Breast epithelium (tissue), 4 donors: ENCODE measurements at regions not wholly inside any gene's neighbourhood (a gene's known extent, or its start where the extent isn't known, plus 50 kb on each side); places are given as distances from the start of the nearest gene placed in this dataset.
"Not testable (repeated sequence)": the region's sequence is repeated elsewhere in the genome, so short reads cannot be mapped to it uniquely, and the experiment has no call there.

Experiments used
- DNase-seq, 2 donors: peaks; one replicate each; pipeline ENCODE4 v3.0.0-alpha.2; 2019; ENCODE audit warnings: low spot score in 2 of 2
- H3K27ac ChIP-seq, 2 donors: fragments of 200-600 bp; sonication (generic) in 1 of 2; one replicate each; pipeline ENCODE4 v1.5.1; 2016 to 2019; ENCODE audit warnings: mild to moderate bottlenecking in 1 of 2
- H3K27me3 ChIP-seq, 2 donors: fragments of 200-600 bp; sonication (generic) in 1 of 2; one replicate each; pipeline versions ENCODE4 v1.5.1 to v1.6.0; 2017 to 2019; ENCODE audit warnings: control low read depth in 1 of 2, mild to moderate bottlenecking in 1 of 2
- H3K36me3 ChIP-seq: fragments of 200-600 bp; one replicate; pipeline ENCODE4 v1.5.1; 2019
- H3K4me1 ChIP-seq, 2 donors: fragments of 200-600 bp; sonication (generic); one replicate each; pipeline ENCODE4 v1.5.1; 2016 to 2019; ENCODE audit warnings: control low read depth in 1 of 2
- H3K4me3 ChIP-seq, 3 donors: fragments of 200-600 bp; sonication (generic); 1 replicate in 2 of 3; 2 replicates in 1 of 3; pipeline ENCODE4 v1.5.1; 2016 to 2019; ENCODE audit warnings: mild to moderate bottlenecking in 3 of 3, moderate library complexity in 2 of 3
- H3K9me3 ChIP-seq, 2 donors: fragments of 200-600 bp; sonication (generic) in 1 of 2; one replicate each; pipeline ENCODE4 v1.5.1; 2016 to 2019; ENCODE audit warnings: control low read depth in 1 of 2
- POLR2A ChIP-seq: fragments of 450-650 bp; IDR thresholded peaks from one replicate; pipeline ENCODE4 v1.6.1; 2016; ENCODE audit warnings: antibody characterized with exemption, mild to moderate bottlenecking, moderate library complexity
- POLR2AphosphoS5 ChIP-seq, 3 donors: sonication (generic); formaldehyde crosslinking; IDR thresholded peaks; one replicate each; pipeline ENCODE4 v1.6.1; 2017; ENCODE audit warnings: antibody characterized with exemption in 3 of 3
- intact Hi-C: fragments of 100-400 bp; cut with DNase I; formaldehyde crosslinking; loops from one replicate; pipeline ENCODE4 v1.15.1; 2023; ENCODE audit warnings: low total_unique reads
- TF ChIP-seq, protein P1 (sequence below), 3 donors: fragments of 450-650 bp; IDR thresholded peaks; one replicate each; pipeline ENCODE4 v1.5.1; 2016 to 2017; ENCODE audit warnings: antibody characterized with exemption in 3 of 3, mild to moderate bottlenecking in 3 of 3, moderate library complexity in 3 of 3

GRCh38 chr1:184843732-184844495 is 89.3 kb upstream of the EDEM3 start:
- no peaks in the 10 kb centered on the region for H3K27me3 ChIP-seq
- TF ChIP-seq POLR2A (no peak), POLR2AphosphoS5 (IDR thresholded peaks at IDR 0.05) (no peak)
- TF ChIP-seq, protein P1, sequence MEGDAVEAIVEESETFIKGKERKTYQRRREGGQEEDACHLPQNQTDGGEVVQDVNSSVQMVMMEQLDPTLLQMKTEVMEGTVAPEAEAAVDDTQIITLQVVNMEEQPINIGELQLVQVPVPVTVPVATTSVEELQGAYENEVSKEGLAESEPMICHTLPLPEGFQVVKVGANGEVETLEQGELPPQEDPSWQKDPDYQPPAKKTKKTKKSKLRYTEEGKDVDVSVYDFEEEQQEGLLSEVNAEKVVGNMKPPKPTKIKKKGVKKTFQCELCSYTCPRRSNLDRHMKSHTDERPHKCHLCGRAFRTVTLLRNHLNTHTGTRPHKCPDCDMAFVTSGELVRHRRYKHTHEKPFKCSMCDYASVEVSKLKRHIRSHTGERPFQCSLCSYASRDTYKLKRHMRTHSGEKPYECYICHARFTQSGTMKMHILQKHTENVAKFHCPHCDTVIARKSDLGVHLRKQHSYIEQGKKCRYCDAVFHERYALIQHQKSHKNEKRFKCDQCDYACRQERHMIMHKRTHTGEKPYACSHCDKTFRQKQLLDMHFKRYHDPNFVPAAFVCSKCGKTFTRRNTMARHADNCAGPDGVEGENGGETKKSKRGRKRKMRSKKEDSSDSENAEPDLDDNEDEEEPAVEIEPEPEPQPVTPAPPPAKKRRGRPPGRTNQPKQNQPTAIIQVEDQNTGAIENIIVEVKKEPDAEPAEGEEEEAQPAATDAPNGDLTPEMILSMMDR (IDR thresholded peaks at IDR 0.05) = no peak
- no peaks in the 10 kb centered on the region for H3K9me3 ChIP-seq
- no peak overlapping the region for H3K4me3 ChIP-seq
- H3K27ac ChIP-seq = no peak overlapping the region
- intact Hi-C loops = no loop called here
- no peaks in the 10 kb centered on the region for H3K36me3 ChIP-seq
- DNase-seq = no peak
- peaks cover 0 to 1% of the 10 kb centered on the region in 2 donors for H3K4me1 ChIP-seq

DNA sequence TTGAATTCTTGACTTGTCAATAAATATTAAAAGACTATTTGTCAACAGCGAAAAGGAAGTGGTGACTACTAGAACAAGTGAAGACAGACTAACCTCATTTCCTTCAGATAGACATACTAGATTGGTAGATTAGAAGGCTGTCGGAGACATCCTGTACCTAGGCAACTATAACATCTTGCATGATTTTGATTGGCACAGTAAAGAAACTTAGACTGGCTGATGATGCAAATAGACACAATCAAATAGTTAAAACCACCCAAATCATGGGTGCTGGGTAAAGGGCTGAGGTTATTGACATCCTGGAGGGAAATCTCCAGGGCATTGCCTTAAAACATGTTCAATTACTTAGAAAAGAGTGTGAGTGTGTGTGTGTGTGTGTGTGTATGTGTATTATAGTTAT is 85.9 kb upstream of the EDEM3 start:
- TF ChIP-seq, protein P1 (IDR thresholded peaks at IDR 0.05) = no peak
- TF ChIP-seq POLR2AphosphoS5 (IDR thresholded peaks at IDR 0.05) (no peak), POLR2A (no peak)
- H3K27ac ChIP-seq = no peak overlapping the region
- intact Hi-C loops = no loop called here
- DNase-seq = no peak
- H3K4me3 ChIP-seq = no peak overlapping the region
- H3K27me3 ChIP-seq = no peaks in the 10 kb centered on the region
- no peaks in the 10 kb centered on the region for H3K36me3 ChIP-seq
- H3K9me3 ChIP-seq = no peaks in the 10 kb centered on the region
- peaks cover 4 to 19% of the 10 kb centered on the region in 2 donors for H3K4me1 ChIP-seq

DNA sequence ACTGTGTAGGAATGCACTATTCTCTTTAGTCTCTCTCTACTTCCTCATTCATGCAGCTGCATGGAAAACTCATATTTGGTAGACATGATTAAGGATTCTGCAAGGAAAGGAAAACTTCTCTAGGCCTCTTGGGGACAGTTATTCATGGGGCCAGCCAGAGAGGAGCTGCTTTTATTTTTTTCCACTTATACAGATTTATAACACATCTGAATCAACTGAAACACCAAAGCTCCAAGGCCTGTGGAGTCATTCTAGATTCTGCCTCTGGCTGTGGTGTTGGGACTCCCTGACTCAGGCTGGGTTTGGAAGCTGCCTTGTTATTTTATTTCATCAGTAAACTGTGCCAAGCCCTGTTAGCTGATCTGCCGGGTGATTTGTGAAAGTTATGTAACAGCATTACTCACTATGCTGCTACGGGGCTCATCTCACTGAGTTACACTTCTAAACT is 83.9 kb upstream of the EDEM3 start:
- DNase-seq = peak; percentile 62 to 68
- Histone ChIP-seq H3K27ac (peak overlapping the region; percentile 57 to 73), H3K4me1 (peaks cover 4 to 19% of the 10 kb centered on the region in 2 donors), H3K9me3 (no peaks in the 10 kb centered on the region), H3K4me3 (no peak overlapping the region), H3K27me3 (no peaks in the 10 kb centered on the region), H3K36me3 (no peaks in the 10 kb centered on the region)
- intact Hi-C loops = no loop called here
- TF ChIP-seq, protein P1 (IDR thresholded peaks at IDR 0.05) = no peak
- peak; percentile 45 to 73 (median 53) for TF ChIP-seq POLR2AphosphoS5 (IDR thresholded peaks at IDR 0.05)

- Histone ChIP-seq H3K4me3 (no peak overlapping the region), H3K27me3 (no peaks in the 10 kb centered on the region), H3K36me3 (no peaks in the 10 kb centered on the region), H3K4me1 (peaks cover 4 to 19% of the 10 kb centered on the region in 2 donors), H3K9me3 (no peaks in the 10 kb centered on the region), H3K27ac (peak overlapping the region; percentile 60 to 73)
- intact Hi-C loops = no loop called here
- no peak for DNase-seq
- no peak for TF ChIP-seq POLR2A
- TF ChIP-seq, protein P1 (IDR thresholded peaks at IDR 0.05) = no peak
- TF ChIP-seq POLR2AphosphoS5 (IDR thresholded peaks at IDR 0.05) = no peak
These were observed 82.6 kb upstream of the EDEM3 start for GRCh38 chr1:184836934-184837895.

DNA sequence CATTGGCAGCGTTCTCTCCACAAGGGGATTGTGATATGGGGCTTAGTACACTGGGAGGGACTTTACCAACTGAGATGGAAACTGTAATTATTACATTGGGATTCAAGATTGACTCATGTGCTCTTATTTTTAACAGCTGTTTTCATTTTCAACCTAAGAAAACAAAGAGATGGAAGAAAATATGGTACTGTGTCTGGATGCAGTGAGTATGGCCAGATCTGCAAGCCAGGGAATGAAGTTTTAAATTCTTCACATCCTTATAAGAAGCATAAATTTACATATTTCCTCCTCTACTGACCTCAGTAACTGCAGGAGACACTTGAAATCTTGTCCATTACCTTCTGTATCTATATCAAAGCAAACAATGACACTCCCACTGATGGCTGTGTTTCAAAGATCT is 81.5 kb upstream of the EDEM3 start:
- intact Hi-C loops = no loop called here

DNA sequence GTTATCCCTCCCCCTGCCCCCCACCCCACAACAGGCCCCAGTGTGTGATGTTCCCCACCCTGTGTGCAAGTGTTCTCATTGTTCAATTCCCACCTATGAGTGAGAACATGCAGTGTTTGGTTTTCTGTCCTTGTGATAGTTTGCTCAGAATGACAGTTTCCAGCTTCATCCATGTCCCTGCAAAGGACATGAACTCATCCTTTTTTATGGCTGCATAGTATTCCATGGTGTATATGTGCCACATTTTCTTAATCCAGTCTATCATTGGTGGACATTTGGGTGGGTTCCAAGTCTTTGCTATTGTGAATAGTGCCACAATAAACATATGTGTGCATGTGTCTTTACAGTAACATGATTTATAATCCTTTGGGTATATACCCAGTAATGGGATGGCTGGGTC is 79.3 kb upstream of the EDEM3 start:
- H3K4me1 ChIP-seq = peaks cover 4 to 19% of the 10 kb centered on the region in 2 donors
- H3K4me3 ChIP-seq, H3K36me3 ChIP-seq, DNase-seq, intact Hi-C loops, H3K27me3 ChIP-seq, H3K9me3 ChIP-seq, H3K27ac ChIP-seq: not testable (repeated sequence)

More for the DNA sequence above, 81.5 kb upstream of the EDEM3 start:
- Histone ChIP-seq H3K27me3 (no peaks in the 10 kb centered on the region), H3K27ac (peak overlapping the region in 1 of 2 donors; percentile 6), H3K4me1 (peaks cover 4 to 19% of the 10 kb centered on the region in 2 donors), H3K4me3 (no peak overlapping the region), H3K36me3 (no peaks in the 10 kb centered on the region), H3K9me3 (no peaks in the 10 kb centered on the region)
- no peak for DNase-seq
- no peak for TF ChIP-seq POLR2AphosphoS5 (IDR thresholded peaks at IDR 0.05)
- TF ChIP-seq POLR2A = no peak
- TF ChIP-seq, protein P1 (IDR thresholded peaks at IDR 0.05) = no peak
